MCF 10A (cell line): ENCODE measurements at regions not wholly inside any gene's neighbourhood (a gene's known extent, or its start where the extent isn't known, plus 50 kb on each side); places are given as distances from the start of the nearest gene placed in this dataset.

Source experiments
- BruUV-seq: library from RNA; stranded (reverse); fragments of 400-500 nt; replicated peaks from 2 replicates; lab custom pipeline; 2021; lab: Mats Ljungman, UMichigan
- CTCF ChIA-PET: fragments of 300-600 bp; sonication (Branson Sonifier 250); formaldehyde crosslinking; extraction: SDS; loops from one replicate; lab custom pipeline; 2021; ENCODE audit warnings: antibody characterized with exemption, inconsistent platforms; lab: Yijun Ruan, JAX
- POLR2A ChIA-PET: fragments of 300-600, 350-650 bp; sonication (Branson Sonifier 250); formaldehyde crosslinking; extraction: SDS; loops from one replicate; lab custom pipeline; 2020; ENCODE audit warnings: antibody characterized with exemption, inconsistent platforms; lab: Yijun Ruan, JAX
- DNase-seq: peaks from one replicate; pipeline ENCODE4 v3.0.0-alpha.2; 2018; ENCODE audit not compliant: unreplicated experiment
- H3K27ac Mint-ChIP-seq: one replicate; pipeline ENCODE4 v1.8.0; 2022; ENCODE audit warnings: mild to moderate bottlenecking, low read depth, mixed read lengths; ENCODE audit not compliant: unreplicated experiment
- H3K27me3 Mint-ChIP-seq: one replicate; pipeline ENCODE4 v1.8.0; 2022; ENCODE audit warnings: mixed read lengths; ENCODE audit not compliant: insufficient read depth, unreplicated experiment
- H3K36me3 Mint-ChIP-seq: one replicate; pipeline ENCODE4 v1.8.0; 2022; ENCODE audit warnings: mild to moderate bottlenecking, moderate library complexity, mixed read lengths; ENCODE audit not compliant: insufficient read depth, unreplicated experiment
- H3K4me1 Mint-ChIP-seq: one replicate; pipeline ENCODE4 v1.8.0; 2022; ENCODE audit warnings: mixed read lengths; ENCODE audit not compliant: insufficient read depth, unreplicated experiment
- H3K4me3 Mint-ChIP-seq: one replicate; pipeline ENCODE4 v1.8.0; 2022; ENCODE audit warnings: mild to moderate bottlenecking, moderate library complexity, mixed read lengths; ENCODE audit not compliant: unreplicated experiment
- H3K9me3 Mint-ChIP-seq: one replicate; pipeline ENCODE4 v1.8.0; 2022; ENCODE audit warnings: mixed read lengths; ENCODE audit not compliant: unreplicated experiment
- intact Hi-C: fragments of 100-400 bp; cut with micrococcal nuclease; formaldehyde crosslinking; loops from 2 replicates; pipeline ENCODE4 v1.14.1; 2022
- TF ChIP-seq, protein P1 (sequence below): fragments of 200-600 bp; IDR thresholded peaks from one replicate; pipeline ENCODE4 v1.8.0; 2022; ENCODE audit warnings: antibody characterized with exemption, mild to moderate bottlenecking; ENCODE audit not compliant: unreplicated experiment

DNA sequence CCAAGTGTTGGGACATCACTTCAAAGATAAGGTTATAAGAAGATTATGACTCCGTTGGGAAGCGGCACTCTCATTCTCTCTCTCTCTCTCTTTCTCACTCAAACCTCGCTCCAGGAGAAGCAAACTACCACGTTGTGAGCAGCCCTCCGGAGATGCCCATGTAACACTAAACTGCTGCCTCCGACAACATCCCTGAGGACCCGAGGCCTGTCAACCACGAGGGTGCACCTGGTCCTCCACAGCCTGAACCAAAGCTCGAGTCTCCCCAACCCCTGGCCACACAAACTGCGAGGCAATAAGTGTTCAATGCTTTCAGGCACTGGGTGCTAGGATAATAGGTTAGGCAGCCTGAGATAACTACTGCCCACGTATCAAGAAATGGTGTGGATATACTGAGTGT is 654.5 kb upstream of the ID2 start:
- Mint-ChIP-seq H3K27ac (no peak overlapping the region), H3K36me3 (no peaks in the 10 kb centered on the region), H3K27me3 (no peaks in the 10 kb centered on the region), H3K9me3 (no peaks in the 10 kb centered on the region), H3K4me3 (no peak overlapping the region), H3K4me1 (no peaks in the 10 kb centered on the region)
- intact Hi-C loops: no loop called here
- ChIA-PET POLR2A (interaction anchor here (0.6 kb wide), 1 partner anchor 9 kb away, joined by 3 read pairs; no protein-coding TSS in a partner anchor), CTCF (no interaction called here)
- no TSS peak for BruUV-seq
- DNase-seq: no peak
- TF ChIP-seq, protein P1, sequence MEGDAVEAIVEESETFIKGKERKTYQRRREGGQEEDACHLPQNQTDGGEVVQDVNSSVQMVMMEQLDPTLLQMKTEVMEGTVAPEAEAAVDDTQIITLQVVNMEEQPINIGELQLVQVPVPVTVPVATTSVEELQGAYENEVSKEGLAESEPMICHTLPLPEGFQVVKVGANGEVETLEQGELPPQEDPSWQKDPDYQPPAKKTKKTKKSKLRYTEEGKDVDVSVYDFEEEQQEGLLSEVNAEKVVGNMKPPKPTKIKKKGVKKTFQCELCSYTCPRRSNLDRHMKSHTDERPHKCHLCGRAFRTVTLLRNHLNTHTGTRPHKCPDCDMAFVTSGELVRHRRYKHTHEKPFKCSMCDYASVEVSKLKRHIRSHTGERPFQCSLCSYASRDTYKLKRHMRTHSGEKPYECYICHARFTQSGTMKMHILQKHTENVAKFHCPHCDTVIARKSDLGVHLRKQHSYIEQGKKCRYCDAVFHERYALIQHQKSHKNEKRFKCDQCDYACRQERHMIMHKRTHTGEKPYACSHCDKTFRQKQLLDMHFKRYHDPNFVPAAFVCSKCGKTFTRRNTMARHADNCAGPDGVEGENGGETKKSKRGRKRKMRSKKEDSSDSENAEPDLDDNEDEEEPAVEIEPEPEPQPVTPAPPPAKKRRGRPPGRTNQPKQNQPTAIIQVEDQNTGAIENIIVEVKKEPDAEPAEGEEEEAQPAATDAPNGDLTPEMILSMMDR: no peak

DNA sequence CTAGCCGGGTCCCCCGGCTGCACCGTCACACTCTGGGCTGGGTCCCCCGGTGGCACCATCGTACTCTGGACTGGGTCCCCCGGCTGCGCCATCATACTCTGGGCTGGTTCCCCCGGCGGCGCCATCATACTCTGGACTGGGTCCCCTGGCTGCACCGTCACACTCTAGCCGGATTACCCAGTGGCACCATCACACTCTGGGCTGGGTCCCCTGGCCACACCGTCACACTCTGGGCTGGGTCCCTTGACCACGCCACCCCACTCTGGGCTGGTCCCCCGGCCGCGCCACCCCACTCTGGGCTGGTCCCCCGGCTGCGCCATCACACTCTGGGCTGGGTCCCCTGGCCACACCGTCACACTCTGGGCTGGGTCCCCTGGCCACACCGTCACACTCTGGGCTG is 653.8 kb upstream of the ID2 start:
- BruUV-seq: no TSS peak
- ChIA-PET CTCF (no interaction called here), POLR2A (no interaction called here)
- Mint-ChIP-seq H3K4me3 (no peak overlapping the region), H3K27ac (no peak overlapping the region), H3K9me3 (no peaks in the 10 kb centered on the region), H3K27me3 (no peaks in the 10 kb centered on the region), H3K36me3 (no peaks in the 10 kb centered on the region), H3K4me1 (no peaks in the 10 kb centered on the region)
- intact Hi-C loops: no loop called here
- no peak for DNase-seq
- TF ChIP-seq, protein P1: no peak

DNA sequence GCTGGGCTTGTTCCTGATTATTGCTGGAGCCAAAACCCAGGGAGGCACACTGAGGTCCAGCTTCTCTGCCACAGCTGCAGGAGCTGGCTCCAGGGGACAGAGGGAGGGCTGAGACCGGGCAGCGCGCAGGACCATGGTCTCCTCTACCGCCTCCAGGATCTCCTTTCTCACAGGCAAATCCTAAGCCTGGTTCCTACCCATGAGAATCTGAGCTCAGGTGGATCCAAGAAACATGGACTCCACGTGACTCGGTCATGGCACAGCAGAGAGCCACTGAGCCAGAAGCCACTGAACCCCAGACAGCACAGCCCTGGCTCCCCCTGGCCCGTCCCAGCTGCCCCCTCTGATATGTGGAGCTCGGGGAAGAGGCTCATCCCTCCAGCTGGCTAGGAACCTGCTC is 653.4 kb upstream of the ID2 start:
- no peaks in the 10 kb centered on the region for H3K9me3 Mint-ChIP-seq
- H3K4me1 Mint-ChIP-seq: no peaks in the 10 kb centered on the region
- intact Hi-C loops: no loop called here
- H3K27me3 Mint-ChIP-seq: no peaks in the 10 kb centered on the region
- no peak overlapping the region for H3K4me3 Mint-ChIP-seq
- no TSS peak for BruUV-seq
- POLR2A ChIA-PET: no interaction called here
- no peak overlapping the region for H3K27ac Mint-ChIP-seq
- CTCF ChIA-PET: interaction anchor here (0.8 kb wide), 1 partner anchor 84 kb away, joined by 3 read pairs; no protein-coding TSS in a partner anchor
- TF ChIP-seq, protein P1: no peak
- no peaks in the 10 kb centered on the region for H3K36me3 Mint-ChIP-seq
- no peak for DNase-seq

DNA sequence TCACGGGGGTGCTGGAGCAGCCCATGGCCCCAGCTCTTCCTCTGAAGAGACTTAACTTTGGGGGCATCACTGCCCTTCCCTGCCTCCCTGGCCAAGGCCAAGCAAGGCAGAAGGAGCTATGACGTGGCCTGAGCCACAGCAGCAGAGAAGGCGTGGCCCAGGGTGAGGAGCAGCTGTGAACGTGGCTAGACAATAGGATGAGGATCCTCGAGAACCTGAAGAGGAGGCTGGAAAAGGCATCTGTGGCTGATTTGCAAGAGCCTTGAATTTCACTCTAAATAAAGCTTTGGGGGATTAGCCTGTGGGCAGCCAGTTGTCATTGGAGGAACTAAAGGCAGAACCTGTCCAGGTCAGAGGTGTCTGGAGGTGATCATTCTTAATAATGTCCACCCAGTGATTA is 652.9 kb upstream of the ID2 start:
- Mint-ChIP-seq H3K4me1 (no peaks in the 10 kb centered on the region), H3K27me3 (no peaks in the 10 kb centered on the region), H3K9me3 (no peaks in the 10 kb centered on the region), H3K36me3 (no peaks in the 10 kb centered on the region), H3K27ac (no peak overlapping the region), H3K4me3 (no peak overlapping the region)
- intact Hi-C loops: no loop called here
- no peak for DNase-seq
- TF ChIP-seq, protein P1: no peak
- POLR2A ChIA-PET: no interaction called here
- BruUV-seq: no TSS peak
- CTCF ChIA-PET: interaction anchor here (0.8 kb wide), 1 partner anchor 83 kb away, joined by 3 read pairs; no protein-coding TSS in a partner anchor
